HG03520 (cell line): ENCODE measurements at regions not wholly inside any gene's neighbourhood (a gene's known extent, or its start where the extent isn't known, plus 50 kb on each side); places are given as distances from the start of the nearest gene placed in this dataset.
A peak's percentile ranks its signal among the peaks of the same experiment; 100 is the strongest.

Experiments
- ATAC-seq: cut with Tn5 transposase; IDR thresholded peaks from one replicate; pipeline ENCODE4 v1.9.1; 2021; ENCODE audit warnings: mild to moderate bottlenecking, moderate library complexity; ENCODE audit not compliant: unreplicated experiment

GRCh38 chr9:27864644-27865438, 291.6 kb upstream of the C9orf72 start:
- no peak for ATAC-seq

- ATAC-seq = no peak
Observed at GRCh38 chr9:27866741-27867140, 293.5 kb upstream of the C9orf72 start.

GRCh38 chr9:27870404-27870803, 297.1 kb upstream of the C9orf72 start:
- no peak for ATAC-seq

GRCh38 chr9:27880156-27880555, 306.9 kb upstream of the C9orf72 start:
- no peak for ATAC-seq

GRCh38 chr9:27880635-27881034, 307.4 kb upstream of the C9orf72 start:
- no peak for ATAC-seq

GRCh38 chr9:27888661-27889295, 315.5 kb upstream of the C9orf72 start:
- peak; percentile 99 for ATAC-seq

GRCh38 chr9:27924502-27924901, 351.2 kb upstream of the C9orf72 start:
- no peak for ATAC-seq

GRCh38 chr9:27925815-27926214, 352.5 kb upstream of the C9orf72 start:
- no peak for ATAC-seq

- ATAC-seq = no peak
Observed at GRCh38 chr9:27929841-27930240, 356.6 kb upstream of the C9orf72 start.

GRCh38 chr9:27933210-27934025, 360.1 kb upstream of the C9orf72 start:
- ATAC-seq = no peak

GRCh38 chr9:27934471-27934870, 361.2 kb upstream of the C9orf72 start:
- no peak for ATAC-seq

GRCh38 chr9:27939186-27939585, 365.9 kb upstream of the C9orf72 start:
- ATAC-seq = no peak

- ATAC-seq = no peak
Observed at GRCh38 chr9:27940535-27940934, 367.3 kb upstream of the C9orf72 start.

GRCh38 chr9:27943501-27943900, 370.2 kb upstream of the C9orf72 start:
- ATAC-seq = no peak

- no peak for ATAC-seq
Observed at GRCh38 chr9:27945386-27945785, 372.1 kb upstream of the C9orf72 start.

GRCh38 chr9:27950382-27950781, 377.1 kb upstream of the C9orf72 start:
- no peak for ATAC-seq

- ATAC-seq = no peak
Observed at GRCh38 chr9:27954858-27955257, 381.6 kb upstream of the C9orf72 start.

- ATAC-seq = no peak
Observed at GRCh38 chr9:27963836-27964235, 390.6 kb upstream of the C9orf72 start.

- no peak for ATAC-seq
Observed at GRCh38 chr9:27967210-27967609, 393.9 kb upstream of the C9orf72 start.

- ATAC-seq = no peak
Observed at GRCh38 chr9:27977931-27978330, 404.6 kb upstream of the C9orf72 start.

- no peak for ATAC-seq
Observed at GRCh38 chr9:27985714-27986113, 412.4 kb upstream of the C9orf72 start.

- ATAC-seq = peak; percentile 86
Observed at GRCh38 chr9:27990524-27990923, 417.2 kb upstream of the C9orf72 start.
